ENCODE measurements at regions not wholly inside any gene's neighbourhood (a gene's known extent, or its start where the extent isn't known, plus 50 kb on each side); places are given as distances from the start of the nearest gene placed in this dataset.

- ATAC-seq, result no peak
- 89 to 91% methylated on average over 1 of the region's 1 CpG for WGBS, 2 donors
These were observed 337.1 kb upstream of the MAN1A1 start for GRCh38 chr6:119686644-119687043.

GRCh38 chr6:119686240-119686639, 336.7 kb upstream of the MAN1A1 start:
- no peaks in the 10 kb centered on the region for H3K27me3 ChIP-seq
- TF ChIP-seq CTCF (IDR thresholded peaks at IDR 0.05) (no peak), POLR2A (IDR thresholded peaks at IDR 0.05) (no peak)
- intact Hi-C loops (cut with DNase I), result no loop called here
- H3K4me3 ChIP-seq, result no peak overlapping the region
- H3K9me3 ChIP-seq, result no peaks in the 10 kb centered on the region
- no peak for ATAC-seq
- DNase-seq, result no peak
- no peaks in the 10 kb centered on the region for H3K4me1 ChIP-seq
- H3K27ac ChIP-seq, result no peak overlapping the region
- H3K36me3 ChIP-seq (replicated peaks in 1 of 2; ENCODE audit: insufficient read depth in 1 of 2, low read depth in 2 of 2), result no peaks in the 10 kb centered on the region

More at GRCh38 chr6:119686644-119687043, 337.1 kb upstream of the MAN1A1 start:
- intact Hi-C loops (cut with DNase I), result no loop called here
- H3K4me3 ChIP-seq, result no peak overlapping the region
- no peaks in the 10 kb centered on the region for H3K27me3 ChIP-seq
- no peaks in the 10 kb centered on the region for H3K9me3 ChIP-seq
- no peak for DNase-seq
- H3K4me1 ChIP-seq, result no peaks in the 10 kb centered on the region
- TF ChIP-seq POLR2A (IDR thresholded peaks at IDR 0.05) (no peak), CTCF (IDR thresholded peaks at IDR 0.05) (no peak)
- no peak overlapping the region for H3K27ac ChIP-seq
- H3K36me3 ChIP-seq (replicated peaks in 1 of 2; ENCODE audit: insufficient read depth in 1 of 2, low read depth in 2 of 2), result no peaks in the 10 kb centered on the region

GRCh38 chr6:119683671-119684070, 334.1 kb upstream of the MAN1A1 start:
- 95 to 97% methylated on average over 2 of the region's 2 CpGs for WGBS, 2 donors
- ATAC-seq (no peak), DNase-seq (no peak)
- Histone ChIP-seq H3K4me3 (no peak overlapping the region), H3K4me1 (no peaks in the 10 kb centered on the region), H3K27ac (no peak overlapping the region), H3K9me3 (no peaks in the 10 kb centered on the region), H3K27me3 (no peaks in the 10 kb centered on the region), H3K36me3 (replicated peaks in 1 of 2; ENCODE audit: insufficient read depth in 1 of 2, low read depth in 2 of 2) (no peaks in the 10 kb centered on the region)
- TF ChIP-seq POLR2A (IDR thresholded peaks at IDR 0.05) (no peak), CTCF (IDR thresholded peaks at IDR 0.05) (no peak)
- intact Hi-C loops (cut with DNase I), result no loop called here

GRCh38 chr6:119683031-119683430, 333.5 kb upstream of the MAN1A1 start:
- no peaks in the 10 kb centered on the region for H3K27me3 ChIP-seq
- H3K27ac ChIP-seq, result no peak overlapping the region
- no peak for DNase-seq
- no peaks in the 10 kb centered on the region for H3K9me3 ChIP-seq
- ATAC-seq, result no peak
- WGBS, 2 donors, result 53 to 63% methylated on average over 2 of the region's 2 CpGs
- TF ChIP-seq POLR2A (IDR thresholded peaks at IDR 0.05) (no peak), CTCF (IDR thresholded peaks at IDR 0.05) (no peak)
- no peaks in the 10 kb centered on the region for H3K4me1 ChIP-seq
- no peaks in the 10 kb centered on the region for H3K36me3 ChIP-seq (replicated peaks in 1 of 2; ENCODE audit: insufficient read depth in 1 of 2, low read depth in 2 of 2)
- no peak overlapping the region for H3K4me3 ChIP-seq
- intact Hi-C loops (cut with DNase I), result no loop called here

- no peaks in the 10 kb centered on the region for H3K27me3 ChIP-seq
- no peaks in the 10 kb centered on the region for H3K9me3 ChIP-seq
- H3K27ac ChIP-seq, result no peak overlapping the region
- no peak overlapping the region for H3K4me3 ChIP-seq
- ATAC-seq, result no peak
- no peaks in the 10 kb centered on the region for H3K36me3 ChIP-seq (replicated peaks in 1 of 2; ENCODE audit: insufficient read depth in 1 of 2, low read depth in 2 of 2)
- TF ChIP-seq POLR2A (IDR thresholded peaks at IDR 0.05), result no peak
- no peak for TF ChIP-seq CTCF (IDR thresholded peaks at IDR 0.05)
- H3K4me1 ChIP-seq, result no peaks in the 10 kb centered on the region
- DNase-seq, result no peak
- intact Hi-C loops (cut with DNase I), result no loop called here
- WGBS, 2 donors, result 91% methylated on average over 3 of the region's 3 CpGs
These were observed 329.4 kb upstream of the MAN1A1 start for GRCh38 chr6:119678961-119679360.

Measured in body of pancreas (tissue), 4 donors.